ENCODE measurements at regions not wholly inside any gene's neighbourhood (a gene's known extent, or its start where the extent isn't known, plus 50 kb on each side); places are given as distances from the start of the nearest gene placed in this dataset.
"Not testable (repeated sequence)": the region's sequence is repeated elsewhere in the genome, so short reads cannot be mapped to it uniquely, and the experiment has no call there.

GRCh38 chr4:19486400-19486799 lies 765.3 kb upstream of the SLIT2 start:
- no peak for DNase-seq

DNA sequence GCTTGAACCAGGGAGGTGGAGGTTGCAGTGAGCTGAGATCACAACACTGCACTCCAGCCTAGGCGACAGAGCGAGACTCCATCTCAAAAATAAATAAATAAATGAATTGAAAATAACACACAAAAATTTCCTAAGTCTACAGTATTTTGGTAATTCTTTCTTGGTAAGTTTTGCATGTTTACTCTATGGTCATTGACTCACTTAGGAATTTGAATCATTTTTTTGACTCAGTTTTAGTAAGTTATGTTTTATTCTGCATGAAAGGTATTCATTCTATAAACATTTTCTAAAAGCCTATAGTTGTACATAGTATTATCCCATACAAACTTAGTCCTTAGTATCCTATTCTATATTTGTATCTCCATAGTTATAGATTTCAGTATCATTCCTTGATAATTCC lies 772.9 kb upstream of the SLIT2 start:
- no peak for DNase-seq

- no peak for DNase-seq
Observed at GRCh38 chr4:19473569-19473968, 778.1 kb upstream of the SLIT2 start.

GRCh38 chr4:19472666-19473065 lies 779.0 kb upstream of the SLIT2 start:
- no peak for DNase-seq

DNA sequence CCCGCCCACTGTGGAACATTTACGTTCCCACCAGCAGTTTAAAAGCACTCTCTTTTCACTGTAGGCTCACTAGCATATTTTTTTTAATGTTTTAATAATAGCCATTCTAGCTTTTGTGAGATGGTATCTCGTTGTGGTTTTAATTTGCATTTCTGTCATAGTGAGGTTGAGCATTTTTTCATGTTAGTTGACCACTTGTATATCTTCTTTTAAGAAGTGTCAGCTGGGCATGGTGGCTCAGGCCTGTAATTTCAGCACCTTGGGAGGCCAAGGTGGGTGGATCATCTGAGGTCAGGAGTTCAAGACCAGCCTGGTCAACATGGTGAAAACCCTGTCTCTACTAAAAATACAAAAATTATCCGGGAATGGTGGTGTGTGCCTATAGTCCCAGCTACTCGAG lies 781.7 kb upstream of the SLIT2 start:
- not testable (repeated sequence) for DNase-seq

GRCh38 chr4:19462117-19462516 lies 789.6 kb upstream of the SLIT2 start:
- DNase-seq = no peak

GRCh38 chr4:19455850-19456602 lies 795.7 kb upstream of the SLIT2 start:
- no peak for DNase-seq

- DNase-seq = no peak
Observed at GRCh38 chr4:19455196-19455595, 796.5 kb upstream of the SLIT2 start.

DNA sequence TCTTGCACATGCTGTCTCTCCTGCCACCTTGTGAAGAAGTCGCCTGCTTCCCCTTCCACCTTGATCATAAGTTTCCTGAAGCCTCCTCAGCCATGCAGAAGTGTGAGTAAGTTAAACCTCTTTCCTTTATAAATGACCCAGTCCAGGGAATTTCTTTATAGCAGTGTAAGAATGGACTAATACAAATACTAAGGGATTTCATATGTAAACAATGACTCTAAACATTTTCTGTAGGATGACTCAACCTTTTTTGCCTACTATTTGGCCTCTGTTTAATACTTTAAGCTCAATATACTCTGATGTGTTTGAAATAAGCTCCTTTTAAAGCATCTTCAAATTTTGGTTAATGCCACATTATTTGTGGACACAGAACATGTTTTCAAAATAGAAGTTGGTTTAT lies 813.5 kb upstream of the SLIT2 start:
- no peak for DNase-seq

DNA sequence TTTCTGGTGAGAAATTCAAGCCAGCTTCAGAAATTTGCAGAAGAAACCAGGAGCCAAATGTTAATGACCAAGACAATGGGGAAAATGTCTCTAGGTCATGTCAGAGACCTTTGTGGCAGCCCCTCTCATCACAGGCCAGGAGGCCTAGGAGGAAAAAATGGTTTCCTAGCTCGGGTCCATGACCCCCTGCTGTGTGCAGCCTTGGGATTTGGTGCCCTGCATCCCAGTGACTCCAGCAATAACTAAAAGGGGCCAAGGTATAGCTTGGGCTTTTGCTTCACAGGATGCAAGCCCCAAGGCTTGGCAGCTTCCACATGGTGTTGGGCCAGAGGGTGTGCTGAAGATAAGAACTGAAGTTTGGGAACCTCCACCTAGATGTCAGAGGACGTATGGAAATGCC lies 814.7 kb upstream of the SLIT2 start:
- DNase-seq = no peak

- DNase-seq = no peak
Observed at GRCh38 chr4:19429684-19430083, 822.0 kb upstream of the SLIT2 start.

GRCh38 chr4:19425146-19425545 lies 826.6 kb upstream of the SLIT2 start:
- no peak for DNase-seq

DNA sequence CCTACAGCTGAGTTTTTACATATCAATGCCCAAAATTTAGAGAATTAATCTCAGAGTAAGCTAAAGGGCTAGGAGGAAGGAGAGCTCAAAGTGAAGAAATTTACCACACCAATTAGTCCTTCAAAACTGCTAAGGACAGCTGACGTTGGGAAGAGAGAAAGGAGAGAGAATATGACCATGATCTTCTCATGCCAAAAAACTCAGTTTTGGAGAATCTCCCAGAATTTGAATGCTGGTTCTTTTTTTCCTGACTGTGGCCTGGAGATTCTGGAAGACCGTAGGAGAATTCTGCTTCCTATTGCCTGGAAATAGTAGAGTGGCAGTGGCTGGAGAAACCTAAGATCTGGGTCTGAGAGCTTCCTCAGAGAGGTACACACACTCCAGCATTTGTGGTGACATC lies 834.4 kb upstream of the SLIT2 start:
- DNase-seq = no peak

- DNase-seq = no peak
Observed at GRCh38 chr4:19416146-19416545, 835.6 kb upstream of the SLIT2 start.

GRCh38 chr4:19408490-19408889 lies 843.2 kb upstream of the SLIT2 start:
- no peak for DNase-seq

- no peak for DNase-seq
Observed at GRCh38 chr4:19406789-19407188, 844.9 kb upstream of the SLIT2 start.

DNA sequence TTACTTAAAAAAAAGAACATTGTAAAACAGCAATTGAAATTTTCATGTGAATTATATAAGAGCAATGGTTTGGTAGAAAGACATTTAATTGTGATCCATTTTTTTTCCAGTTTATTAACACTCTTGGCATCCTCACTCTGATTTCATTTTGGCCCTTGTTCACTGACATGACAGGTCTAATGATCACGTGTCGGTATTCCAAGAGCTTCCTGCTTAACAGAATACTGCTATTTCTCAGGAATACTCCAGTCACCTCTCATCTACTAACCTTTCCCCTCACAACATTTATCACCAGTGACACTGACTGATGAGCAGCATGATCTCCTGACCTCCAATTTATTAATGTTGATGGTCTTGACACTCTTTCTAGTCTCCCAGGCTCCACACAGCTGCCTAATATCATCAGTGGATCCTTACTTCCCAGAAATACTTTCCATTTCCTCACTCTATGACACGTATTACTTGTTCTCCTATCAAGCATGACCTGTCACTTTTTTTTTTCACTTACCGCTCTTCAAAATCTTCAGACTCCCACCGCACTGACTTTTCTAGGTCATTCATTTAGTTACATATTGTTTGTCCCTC lies 847.8 kb upstream of the SLIT2 start:
- DNase-seq = no peak

DNA sequence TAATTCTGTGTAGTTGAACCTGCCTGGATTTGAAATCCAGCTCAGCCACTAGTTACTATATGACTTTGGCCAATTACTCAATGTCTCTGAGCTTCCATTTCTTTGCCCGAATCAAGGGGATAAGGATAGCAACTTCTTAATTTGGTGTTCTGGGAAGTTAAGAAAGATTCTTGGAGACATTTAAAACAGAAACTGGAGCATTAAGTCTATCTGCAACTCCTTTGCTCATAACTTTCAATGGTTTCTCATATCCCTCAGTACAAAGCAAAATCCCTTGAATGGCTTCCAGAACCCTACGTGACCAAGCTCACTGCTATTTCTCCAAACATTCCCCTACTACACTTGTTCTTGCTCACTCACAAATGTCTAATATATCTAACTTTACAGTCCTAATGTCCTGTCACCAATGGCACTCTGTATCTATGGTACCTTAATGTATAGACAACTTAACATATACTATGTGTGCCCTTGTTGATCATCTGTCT lies 849.1 kb upstream of the SLIT2 start:
- DNase-seq = no peak

DNA sequence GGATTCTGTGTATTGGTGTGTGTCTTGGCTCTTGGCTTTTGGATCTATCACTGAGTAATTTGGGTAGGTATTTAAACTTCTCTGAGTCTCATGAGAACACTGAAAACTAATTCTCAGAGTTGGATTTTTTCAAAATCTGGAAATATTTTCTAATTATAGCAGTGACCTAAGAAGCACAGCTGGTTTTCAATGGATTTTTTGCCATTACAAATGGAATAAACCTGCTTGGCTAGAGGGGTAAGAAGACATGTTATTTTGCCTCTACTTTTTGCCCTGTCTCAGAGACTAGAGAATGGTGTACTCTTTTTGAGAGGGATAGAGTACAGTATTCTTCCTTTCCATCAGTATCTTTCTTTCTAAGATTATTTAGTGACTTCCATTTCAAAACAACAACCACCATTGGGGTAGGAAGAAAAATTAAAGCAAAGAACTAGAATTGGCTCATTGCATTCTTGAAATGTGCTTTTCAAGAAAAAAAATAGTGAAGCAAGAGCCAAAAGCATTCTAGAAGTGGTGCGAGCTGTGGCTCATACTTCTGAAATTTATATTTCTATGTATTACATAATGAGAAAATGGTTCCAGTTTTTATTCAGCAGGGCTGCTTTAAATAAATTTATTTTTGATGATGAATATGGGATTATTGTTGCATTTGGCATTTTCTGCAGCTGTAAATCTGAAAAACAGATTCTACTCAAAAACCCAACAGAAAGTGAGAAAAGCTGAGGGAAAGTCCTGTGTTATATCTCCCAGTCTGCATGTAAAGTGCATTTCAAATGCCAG lies 850.2 kb upstream of the SLIT2 start:
- DNase-seq = no peak

DNA sequence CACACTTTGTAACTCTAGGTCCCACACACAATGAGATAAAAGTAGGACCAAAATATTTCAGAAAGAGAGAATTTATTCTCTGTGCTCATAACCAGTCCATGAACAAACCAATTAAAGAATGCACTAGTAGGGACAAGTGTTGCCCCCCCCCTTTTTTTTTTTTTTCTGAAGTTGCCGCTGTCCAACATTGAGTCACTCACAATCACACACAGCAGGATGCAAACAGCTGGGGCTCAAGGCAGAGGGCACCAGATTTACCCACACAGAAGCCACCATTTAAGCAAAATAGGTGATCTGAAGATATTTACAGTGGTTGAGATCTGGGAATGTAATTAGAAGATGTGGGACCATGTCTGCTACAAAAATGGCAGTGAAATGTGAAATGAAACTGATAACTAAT lies 850.9 kb upstream of the SLIT2 start:
- DNase-seq = no peak

- no peak for DNase-seq
Observed at GRCh38 chr4:19399001-19399400, 852.7 kb upstream of the SLIT2 start.

GRCh38 chr4:19386786-19387185 lies 864.9 kb upstream of the SLIT2 start:
- no peak for DNase-seq

- DNase-seq = no peak
Observed at GRCh38 chr4:19382993-19383756, 868.5 kb upstream of the SLIT2 start.

Data from stimulated activated CD4-positive, alpha-beta T cell treated with anti-CD3 and anti-CD28 coated beads, Interleukin-1b, Interleukin-23, amount 100 ng/mL, for 48 hours (primary cell).